Brain microvascular endothelial cell (primary cell): ENCODE measurements at regions not wholly inside any gene's neighbourhood (a gene's known extent, or its start where the extent isn't known, plus 50 kb on each side); places are given as distances from the start of the nearest gene placed in this dataset.
A peak's percentile ranks its signal among the peaks of the same experiment; 100 is the strongest.

Experiments
- DNase-seq: peaks from one replicate; pipeline ENCODE4 v3.0.0-alpha.2; 2020
- H3K27ac ChIP-seq: fragments of 250-450 bp; sonication (Bioruptor Pico); 2 replicates; pipeline ENCODE4 v1.5.1; 2020; ENCODE audit warnings: mild to moderate bottlenecking, moderate library complexity
- H3K27me3 ChIP-seq: fragments of 250-450 bp; sonication (Bioruptor Pico); replicated peaks from 2 replicates; pipeline ENCODE4 v1.5.1; 2020; ENCODE audit warnings: mild to moderate bottlenecking
- H3K36me3 ChIP-seq: fragments of 250-450 bp; sonication (Bioruptor Pico); replicated peaks from 2 replicates; pipeline ENCODE4 v1.5.1; 2020; ENCODE audit warnings: mild to moderate bottlenecking
- H3K4me3 ChIP-seq: 2 replicates; pipeline ENCODE4 v1.5.1; 2011; ENCODE audit warnings: low read depth, mild to moderate bottlenecking, control low read depth, low read length, moderate library complexity
- in situ Hi-C: cut with HindIII; loops from 2 replicates; pipeline ENCODE4 v1.10.0; 2017; ENCODE audit warnings: low sequenced_read_pairs, low pct_ligation_motif_present
- TF ChIP-seq, protein P1 (sequence below): IDR thresholded peaks from 2 replicates; pipeline ENCODE4 v1.5.1; 2011; ENCODE audit warnings: low read depth, mild to moderate bottlenecking, moderate library complexity, low read length, control low read depth, inconsistent platforms; ENCODE audit errors: missing control alignments

DNA sequence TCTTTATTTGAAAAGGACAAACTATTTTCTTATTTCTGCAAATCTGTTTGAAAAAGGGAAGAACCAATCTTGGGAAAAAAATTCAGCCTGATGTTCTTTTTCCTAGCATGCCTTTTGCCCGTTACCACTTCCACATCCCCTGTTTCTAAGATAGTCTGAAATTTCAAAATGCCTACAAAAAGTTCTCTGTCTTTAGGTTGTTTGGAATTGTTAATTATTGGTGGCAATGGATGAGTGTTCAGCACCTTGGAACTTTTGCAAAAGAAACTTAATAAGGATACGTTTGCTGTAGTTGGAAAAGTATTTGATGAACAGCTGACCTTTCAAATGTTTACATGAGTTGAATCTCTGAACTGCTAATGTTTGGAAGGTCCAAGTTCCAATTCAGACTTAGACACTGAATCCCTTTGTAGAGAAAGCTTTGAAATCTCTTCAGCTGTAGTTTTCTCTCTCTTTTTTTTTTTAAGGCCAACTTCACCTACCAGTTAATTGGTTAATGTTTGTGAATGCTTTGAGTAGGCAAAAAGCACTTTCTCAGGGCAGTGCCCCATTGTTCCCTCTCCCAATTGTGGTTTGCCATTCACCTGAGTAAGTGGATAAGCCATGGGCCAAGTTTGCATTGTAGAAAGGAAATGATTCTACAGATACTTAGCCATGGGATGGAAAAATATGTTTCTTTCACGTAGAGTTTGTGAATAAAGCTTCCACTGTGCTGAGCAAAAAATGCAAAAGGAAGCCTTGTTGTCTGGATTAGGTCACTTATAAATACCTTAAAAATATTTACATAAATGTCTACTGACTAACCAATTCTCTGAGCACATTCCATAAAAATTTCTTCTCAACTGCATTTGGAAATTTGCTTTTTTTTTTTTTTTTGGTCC, 156.4 kb upstream of the ELL2 start:
- no peak for DNase-seq
- no peak overlapping the region for H3K27ac ChIP-seq
- no peaks in the 10 kb centered on the region for H3K27me3 ChIP-seq
- H3K4me3 ChIP-seq = no peak overlapping the region
- TF ChIP-seq, protein P1, sequence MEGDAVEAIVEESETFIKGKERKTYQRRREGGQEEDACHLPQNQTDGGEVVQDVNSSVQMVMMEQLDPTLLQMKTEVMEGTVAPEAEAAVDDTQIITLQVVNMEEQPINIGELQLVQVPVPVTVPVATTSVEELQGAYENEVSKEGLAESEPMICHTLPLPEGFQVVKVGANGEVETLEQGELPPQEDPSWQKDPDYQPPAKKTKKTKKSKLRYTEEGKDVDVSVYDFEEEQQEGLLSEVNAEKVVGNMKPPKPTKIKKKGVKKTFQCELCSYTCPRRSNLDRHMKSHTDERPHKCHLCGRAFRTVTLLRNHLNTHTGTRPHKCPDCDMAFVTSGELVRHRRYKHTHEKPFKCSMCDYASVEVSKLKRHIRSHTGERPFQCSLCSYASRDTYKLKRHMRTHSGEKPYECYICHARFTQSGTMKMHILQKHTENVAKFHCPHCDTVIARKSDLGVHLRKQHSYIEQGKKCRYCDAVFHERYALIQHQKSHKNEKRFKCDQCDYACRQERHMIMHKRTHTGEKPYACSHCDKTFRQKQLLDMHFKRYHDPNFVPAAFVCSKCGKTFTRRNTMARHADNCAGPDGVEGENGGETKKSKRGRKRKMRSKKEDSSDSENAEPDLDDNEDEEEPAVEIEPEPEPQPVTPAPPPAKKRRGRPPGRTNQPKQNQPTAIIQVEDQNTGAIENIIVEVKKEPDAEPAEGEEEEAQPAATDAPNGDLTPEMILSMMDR = no peak
- H3K36me3 ChIP-seq = no peaks in the 10 kb centered on the region
- in situ Hi-C loops = no loop called here

DNA sequence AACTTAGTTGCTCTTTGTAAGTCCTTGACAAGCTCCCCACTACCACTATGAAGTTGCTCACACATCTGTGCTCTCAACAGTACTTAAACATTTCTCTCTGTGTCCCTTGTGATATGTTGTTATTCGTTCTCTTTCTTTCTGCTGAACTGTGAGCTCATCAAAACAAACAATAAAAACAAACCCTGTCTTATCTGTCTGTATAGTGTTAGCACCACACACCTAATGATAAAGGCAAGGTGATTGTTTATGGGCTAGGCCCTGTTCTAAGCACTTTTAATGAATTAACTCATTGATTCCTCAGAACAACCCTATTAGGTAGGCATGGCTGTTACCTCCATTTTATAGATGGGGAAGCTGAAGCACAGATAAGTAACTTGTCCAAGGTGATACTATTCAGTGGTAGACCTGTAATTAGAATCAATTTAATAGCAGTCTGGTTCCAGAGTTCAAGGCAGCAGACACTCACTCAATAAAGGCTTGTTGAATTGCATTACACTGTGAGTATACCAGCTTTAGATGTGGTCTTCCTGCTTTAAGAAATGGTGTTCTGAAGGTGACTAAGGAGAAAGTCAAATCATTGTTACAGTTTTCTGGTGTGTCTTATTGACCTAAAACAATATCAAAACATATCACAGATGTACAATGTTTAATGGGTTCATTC, 153.6 kb upstream of the ELL2 start:
- Histone ChIP-seq H3K27me3 (no peaks in the 10 kb centered on the region), H3K4me3 (no peak overlapping the region), H3K27ac (no peak overlapping the region), H3K36me3 (no peaks in the 10 kb centered on the region)
- DNase-seq = no peak
- in situ Hi-C loops = no loop called here
- TF ChIP-seq, protein P1 = no peak

DNA sequence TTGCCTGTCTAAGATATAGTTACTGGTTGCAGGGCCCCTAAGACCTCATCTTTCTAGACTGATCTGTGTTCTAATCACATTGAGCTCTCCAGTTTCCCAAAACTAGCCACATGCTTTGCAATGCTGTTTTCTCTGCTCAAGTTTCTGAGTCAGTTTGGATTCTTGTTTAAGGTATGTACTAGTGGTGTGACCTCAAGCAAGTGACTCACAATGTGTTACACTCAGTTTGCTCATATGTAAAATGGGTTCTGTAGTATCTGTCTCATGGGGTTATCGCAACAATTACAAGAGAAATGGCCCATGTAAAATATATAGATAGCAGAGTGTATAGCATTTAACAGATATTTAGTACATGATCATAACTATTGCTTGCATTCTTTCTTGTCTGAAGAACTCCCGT, 153.1 kb upstream of the ELL2 start:
- TF ChIP-seq, protein P1 = no peak

DNA sequence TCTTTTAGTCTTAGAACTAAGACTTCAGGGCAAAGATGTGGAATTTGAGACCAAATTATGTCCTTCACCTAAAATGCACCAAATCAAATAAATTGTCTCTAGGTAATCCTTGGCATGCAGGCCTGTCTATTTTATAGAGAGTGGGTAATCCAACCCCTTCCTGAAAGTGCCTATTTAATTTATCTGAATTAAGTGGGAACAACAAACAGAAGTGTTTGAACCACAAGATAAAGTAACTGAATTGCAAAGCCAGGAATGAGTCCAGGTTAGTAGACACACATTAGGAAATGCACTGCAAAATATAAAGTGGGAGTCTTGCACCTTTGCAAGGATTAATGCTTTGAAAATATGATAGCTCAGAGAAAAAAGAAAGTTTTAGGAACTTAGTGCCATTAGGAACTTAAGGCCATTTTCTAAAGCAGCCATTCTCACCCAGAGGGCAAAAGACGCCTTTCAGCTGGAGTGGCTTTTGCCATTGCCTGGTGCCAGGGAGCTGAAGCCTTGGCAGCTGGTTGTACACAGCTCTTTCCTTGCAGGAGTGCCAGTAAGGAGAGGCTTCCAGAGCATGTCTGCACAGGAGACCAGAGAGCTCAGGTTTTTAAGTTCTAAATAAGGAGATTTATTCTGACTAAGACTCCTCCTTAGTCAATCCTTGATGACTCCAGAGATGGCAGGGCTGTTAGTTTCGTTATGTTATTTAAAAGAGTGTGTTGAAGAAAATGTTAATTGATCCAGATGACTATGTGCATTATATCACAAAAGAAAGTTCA, 151.7 kb upstream of the ELL2 start:
- DNase-seq = no peak
- H3K27me3 ChIP-seq = no peaks in the 10 kb centered on the region
- H3K4me3 ChIP-seq = no peak overlapping the region
- TF ChIP-seq, protein P1 = no peak
- H3K36me3 ChIP-seq = no peaks in the 10 kb centered on the region
- H3K27ac ChIP-seq = no peak overlapping the region
- in situ Hi-C loops = no loop called here

More for the DNA sequence above, 153.1 kb upstream of the ELL2 start:
- Histone ChIP-seq H3K27me3 (no peaks in the 10 kb centered on the region), H3K36me3 (no peaks in the 10 kb centered on the region), H3K4me3 (no peak overlapping the region), H3K27ac (no peak overlapping the region)
- DNase-seq = peak; percentile 51
- in situ Hi-C loops = no loop called here

DNA sequence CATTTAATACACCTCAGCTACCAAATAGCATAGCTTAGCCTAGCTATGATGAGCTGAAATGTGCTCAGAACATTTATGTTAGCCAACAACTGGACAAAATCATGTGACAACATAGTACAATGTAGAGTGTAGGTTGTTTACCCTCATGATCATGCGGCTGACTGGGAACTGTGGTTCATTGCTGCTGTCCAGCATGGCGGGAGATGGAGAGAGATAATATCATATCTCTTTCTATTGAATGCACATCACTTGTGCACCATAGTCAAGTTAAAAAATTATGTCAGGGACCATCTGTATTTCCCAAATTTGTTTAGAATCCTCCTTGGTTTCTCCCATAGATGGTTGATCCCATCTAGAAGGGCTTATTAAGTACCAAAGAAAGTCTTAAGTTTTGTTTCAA, 151.1 kb upstream of the ELL2 start:
- Histone ChIP-seq H3K4me3 (no peak overlapping the region), H3K27me3 (no peaks in the 10 kb centered on the region), H3K27ac (no peak overlapping the region), H3K36me3 (no peaks in the 10 kb centered on the region)
- no peak for DNase-seq
- TF ChIP-seq, protein P1 = no peak
- in situ Hi-C loops = no loop called here
